ENCODE measurements at regions not wholly inside any gene's neighbourhood (a gene's known extent, or its start where the extent isn't known, plus 50 kb on each side); places are given as distances from the start of the nearest gene placed in this dataset.
A peak's percentile ranks its signal among the peaks of the same experiment; 100 is the strongest.

GRCh38 chr2:129758784-129759471 is 220.5 kb upstream of the RAB6C start:
- no peaks in the 10 kb centered on the region for H3K36me3 Mint-ChIP-seq
- Histone ChIP-seq H3K27me3 (no peaks in the 10 kb centered on the region), H3K79me2 (ENCODE audit: low read depth) (no peaks in the 10 kb centered on the region), H4K20me1 (ENCODE audit: low read depth) (no peaks in the 10 kb centered on the region), H3F3A (ENCODE audit: low read depth) (peaks cover 6% of the 10 kb centered on the region), H3K27ac (no peak overlapping the region), H3K4me1 (peaks cover 14% of the 10 kb centered on the region), H3K36me3 (no peaks in the 10 kb centered on the region), H3K9ac (no peak overlapping the region), H3K4me3 (no peak overlapping the region), H3K9me3 (ENCODE audit: low read depth) (no peaks in the 10 kb centered on the region), H3K4me2 (peak overlapping the region; percentile 37), H2AFZ (replicated peaks) (peak overlapping the region; percentile 73)
- H3K27me3 Mint-ChIP-seq (ENCODE audit: insufficient read depth, low read depth) = no peaks in the 10 kb centered on the region
- H3K4me1 Mint-ChIP-seq = peaks cover 12% of the 10 kb centered on the region
- no peak for DNase-seq (ENCODE audit: low spot score)
- H3K27ac Mint-ChIP-seq = peak overlapping the region; percentile 68
- no peaks in the 10 kb centered on the region for H3K9me3 Mint-ChIP-seq
- no peak overlapping the region for H3K4me3 Mint-ChIP-seq
- TF ChIP-seq CTCF (IDR thresholded peaks at IDR 0.05) = no peak
- no peak for TF ChIP-seq EZH2phosphoT487 (IDR thresholded peaks at IDR 0.05)
- no peak for TF ChIP-seq EZH2 (IDR thresholded peaks at IDR 0.05)

- TF ChIP-seq EZH2 (IDR thresholded peaks at IDR 0.05) = no peak
- no peak for TF ChIP-seq CTCF (IDR thresholded peaks at IDR 0.05)
- TF ChIP-seq EZH2phosphoT487 (IDR thresholded peaks at IDR 0.05) = no peak
- H3K27me3 Mint-ChIP-seq (ENCODE audit: insufficient read depth, low read depth) = no peaks in the 10 kb centered on the region
- DNase-seq (ENCODE audit: low spot score) = no peak
These were observed 219.9 kb upstream of the RAB6C start for GRCh38 chr2:129759472-129760010.

GRCh38 chr2:129760669-129761068 is 218.8 kb upstream of the RAB6C start:
- Histone ChIP-seq H3K27me3 (no peaks in the 10 kb centered on the region), H3K4me2 (no peak overlapping the region), H3K4me3 (no peak overlapping the region), H3K36me3 (no peaks in the 10 kb centered on the region), H3K79me2 (ENCODE audit: low read depth) (no peaks in the 10 kb centered on the region), H3K9me3 (ENCODE audit: low read depth) (no peaks in the 10 kb centered on the region), H3K27ac (no peak overlapping the region), H2AFZ (replicated peaks) (no peak overlapping the region), H3K9ac (no peak overlapping the region), H4K20me1 (ENCODE audit: low read depth) (no peaks in the 10 kb centered on the region), H3K4me1 (peaks cover 18% of the 10 kb centered on the region), H3F3A (ENCODE audit: low read depth) (peaks cover 6% of the 10 kb centered on the region)
- no peaks in the 10 kb centered on the region for H3K9me3 Mint-ChIP-seq
- no peak overlapping the region for H3K27ac Mint-ChIP-seq
- TF ChIP-seq CTCF (IDR thresholded peaks at IDR 0.05) (no peak), EZH2phosphoT487 (IDR thresholded peaks at IDR 0.05) (no peak), EZH2 (IDR thresholded peaks at IDR 0.05) (no peak)
- peaks cover 2% of the 10 kb centered on the region for H3K27me3 Mint-ChIP-seq (ENCODE audit: insufficient read depth, low read depth)
- no peak for DNase-seq (ENCODE audit: low spot score)
- H3K36me3 Mint-ChIP-seq = no peaks in the 10 kb centered on the region
- H3K4me3 Mint-ChIP-seq = no peak overlapping the region
- peaks cover 26% of the 10 kb centered on the region for H3K4me1 Mint-ChIP-seq

More at GRCh38 chr2:129759472-129760010, 219.9 kb upstream of the RAB6C start:
- H2AFZ ChIP-seq (replicated peaks) = no peak overlapping the region
- no peak overlapping the region for H3K4me3 ChIP-seq
- H3K4me2 ChIP-seq = no peak overlapping the region
- Mint-ChIP-seq H3K9me3 (no peaks in the 10 kb centered on the region), H3K27ac (no peak overlapping the region), H3K36me3 (no peaks in the 10 kb centered on the region), H3K4me3 (no peak overlapping the region), H3K4me1 (peaks cover 18% of the 10 kb centered on the region)
- H4K20me1 ChIP-seq (ENCODE audit: low read depth) = no peaks in the 10 kb centered on the region
- H3K9me3 ChIP-seq (ENCODE audit: low read depth) = no peaks in the 10 kb centered on the region
- peaks cover 14% of the 10 kb centered on the region for H3K4me1 ChIP-seq
- peaks cover 6% of the 10 kb centered on the region for H3F3A ChIP-seq (ENCODE audit: low read depth)
- H3K9ac ChIP-seq = no peak overlapping the region
- no peaks in the 10 kb centered on the region for H3K36me3 ChIP-seq
- H3K79me2 ChIP-seq (ENCODE audit: low read depth) = no peaks in the 10 kb centered on the region
- H3K27ac ChIP-seq = no peak overlapping the region
- no peaks in the 10 kb centered on the region for H3K27me3 ChIP-seq

All from neural progenitor cell (in vitro differentiated cells).